ENCODE measurements at regions not wholly inside any gene's neighbourhood (a gene's known extent, or its start where the extent isn't known, plus 50 kb on each side); places are given as distances from the start of the nearest gene placed in this dataset.
"Not testable (repeated sequence)": the region's sequence is repeated elsewhere in the genome, so short reads cannot be mapped to it uniquely, and the experiment has no call there.

DNA sequence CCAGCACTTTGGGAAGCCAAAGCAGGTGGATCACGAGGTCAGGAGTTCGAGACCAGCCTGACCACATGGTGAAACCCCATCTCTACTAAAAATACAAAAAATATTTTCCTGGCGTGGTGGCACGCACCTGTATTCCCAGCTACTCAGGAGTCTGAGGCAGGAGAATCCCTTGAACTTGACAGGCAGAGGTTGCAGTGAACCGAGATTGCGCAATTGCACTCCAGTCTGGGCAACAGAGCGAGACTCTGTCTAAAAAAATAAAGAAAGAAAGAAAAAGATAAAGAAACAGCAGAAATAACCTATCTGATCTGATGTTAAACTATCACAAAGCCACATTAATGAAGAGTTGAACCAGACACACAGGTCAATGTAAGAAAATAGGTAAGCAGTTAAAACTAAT is 696.2 kb upstream of the SALL3 start:
- not testable (repeated sequence) for DNase-seq (ENCODE audit: low spot score)

DNA sequence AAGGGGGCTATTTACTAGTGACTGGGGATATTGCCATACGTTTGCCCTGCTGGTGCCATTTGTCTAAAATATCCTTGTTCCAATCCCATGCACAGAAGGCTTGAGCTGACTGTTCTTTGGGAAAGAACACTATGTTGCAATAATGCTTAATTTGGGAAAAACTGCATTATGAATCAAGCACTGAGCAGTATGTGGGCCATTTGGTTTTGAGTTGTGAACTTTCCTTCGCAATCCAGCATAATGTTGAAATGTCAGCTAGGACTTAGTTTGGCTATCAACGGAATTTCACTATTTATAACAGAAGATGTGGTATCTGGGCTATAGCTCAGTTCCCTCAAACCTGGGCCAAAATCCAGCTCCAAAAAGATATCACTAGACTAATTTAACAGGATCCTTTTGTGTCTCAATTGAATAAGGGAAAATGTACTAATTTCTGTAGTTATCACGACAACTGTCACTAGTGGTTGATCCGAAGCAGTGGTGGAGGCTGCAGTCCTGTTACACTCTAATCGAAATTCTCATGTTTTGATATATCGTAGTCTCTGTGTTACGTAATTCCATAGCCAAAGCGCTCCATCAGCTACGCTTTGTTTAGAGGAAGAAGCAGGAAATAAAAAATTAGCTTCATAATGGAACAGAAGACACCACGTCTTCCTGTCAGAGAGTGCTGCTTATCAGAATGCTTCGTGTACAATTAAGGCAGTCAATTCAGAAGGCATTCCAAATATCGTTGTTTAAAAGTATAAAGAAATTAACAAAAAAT is 686.8 kb upstream of the SALL3 start:
- DNase-seq (ENCODE audit: low spot score): no peak

GRCh38 chr18:78293540-78293939 is 686.1 kb upstream of the SALL3 start:
- no peak for DNase-seq (ENCODE audit: low spot score)

GRCh38 chr18:78293940-78294541 is 685.6 kb upstream of the SALL3 start:
- DNase-seq (ENCODE audit: low spot score): no peak

DNA sequence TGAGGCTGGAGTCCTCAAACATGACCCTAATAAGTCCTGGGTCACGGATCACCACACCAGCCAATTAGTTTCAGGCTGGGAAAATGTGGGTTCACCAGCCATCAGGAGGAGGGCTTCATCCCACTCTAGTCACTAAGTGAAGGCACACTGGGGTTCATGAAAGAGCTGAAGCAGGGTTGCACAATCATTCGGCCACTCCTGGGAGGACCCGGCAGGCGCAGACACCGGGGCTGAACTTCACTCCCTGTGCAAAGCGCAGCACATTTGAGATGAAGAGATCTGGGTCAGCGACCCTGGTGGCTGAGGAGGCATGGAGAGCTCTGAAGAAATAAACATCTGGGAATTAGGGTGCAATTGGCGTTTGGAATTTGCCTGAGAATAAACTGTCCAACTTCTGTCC is 684.4 kb upstream of the SALL3 start:
- no peak for DNase-seq (ENCODE audit: low spot score)

GRCh38 chr18:78296166-78296565 is 683.5 kb upstream of the SALL3 start:
- no peak for DNase-seq (ENCODE audit: low spot score)

DNA sequence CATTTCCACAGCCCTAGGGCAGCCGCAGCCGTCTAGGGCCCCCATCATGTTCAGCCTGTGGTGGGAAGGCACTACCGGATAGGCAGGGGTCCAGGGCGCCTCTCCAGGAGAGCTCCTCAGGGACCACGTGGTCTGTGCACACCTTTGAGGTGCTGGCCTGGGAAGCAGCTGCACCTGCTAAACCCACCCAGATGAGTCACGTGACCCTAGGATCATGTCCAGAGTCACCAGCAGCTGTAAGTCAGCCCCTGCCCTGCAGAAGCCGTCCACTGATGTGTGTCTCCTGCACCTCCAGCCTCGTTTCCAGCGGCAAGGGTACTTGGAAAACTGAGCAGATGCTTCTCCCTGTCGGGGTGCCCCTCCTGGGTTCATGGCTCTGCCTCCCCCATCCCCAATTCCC is 682.6 kb upstream of the SALL3 start:
- no peak for DNase-seq (ENCODE audit: low spot score)

DNA sequence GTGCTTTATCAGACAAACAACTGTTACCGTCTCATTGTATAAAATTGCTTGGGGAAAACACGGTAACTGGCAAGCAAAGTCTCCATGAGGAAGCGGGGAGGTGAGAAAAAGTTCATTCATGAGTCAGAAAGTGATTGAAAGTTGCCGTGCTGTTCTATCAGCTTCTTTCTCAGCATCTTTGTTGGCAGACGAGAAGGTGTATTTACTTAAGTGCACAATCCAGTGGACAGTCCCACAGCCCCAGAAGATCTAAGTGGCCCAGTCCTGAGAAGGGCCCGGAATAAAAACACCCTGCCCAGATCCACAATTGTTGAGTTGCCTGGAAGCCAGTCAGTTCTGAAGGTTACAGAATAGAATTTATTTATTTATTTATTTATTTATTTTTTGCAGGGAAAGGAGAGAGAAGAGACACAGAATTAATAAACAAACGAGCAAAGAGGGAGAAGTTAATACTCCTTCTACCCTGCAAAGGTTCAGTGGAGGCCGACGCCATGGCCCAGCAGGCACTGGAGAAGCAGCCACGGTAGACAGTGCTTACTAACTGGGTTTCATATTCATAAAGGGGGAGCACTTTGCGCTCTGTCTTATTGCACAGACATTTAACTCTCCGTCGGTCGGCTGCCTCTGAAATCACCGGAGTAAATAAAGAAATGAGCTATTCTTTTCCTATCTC is 676.0 kb upstream of the SALL3 start:
- no peak for DNase-seq (ENCODE audit: low spot score)

DNA sequence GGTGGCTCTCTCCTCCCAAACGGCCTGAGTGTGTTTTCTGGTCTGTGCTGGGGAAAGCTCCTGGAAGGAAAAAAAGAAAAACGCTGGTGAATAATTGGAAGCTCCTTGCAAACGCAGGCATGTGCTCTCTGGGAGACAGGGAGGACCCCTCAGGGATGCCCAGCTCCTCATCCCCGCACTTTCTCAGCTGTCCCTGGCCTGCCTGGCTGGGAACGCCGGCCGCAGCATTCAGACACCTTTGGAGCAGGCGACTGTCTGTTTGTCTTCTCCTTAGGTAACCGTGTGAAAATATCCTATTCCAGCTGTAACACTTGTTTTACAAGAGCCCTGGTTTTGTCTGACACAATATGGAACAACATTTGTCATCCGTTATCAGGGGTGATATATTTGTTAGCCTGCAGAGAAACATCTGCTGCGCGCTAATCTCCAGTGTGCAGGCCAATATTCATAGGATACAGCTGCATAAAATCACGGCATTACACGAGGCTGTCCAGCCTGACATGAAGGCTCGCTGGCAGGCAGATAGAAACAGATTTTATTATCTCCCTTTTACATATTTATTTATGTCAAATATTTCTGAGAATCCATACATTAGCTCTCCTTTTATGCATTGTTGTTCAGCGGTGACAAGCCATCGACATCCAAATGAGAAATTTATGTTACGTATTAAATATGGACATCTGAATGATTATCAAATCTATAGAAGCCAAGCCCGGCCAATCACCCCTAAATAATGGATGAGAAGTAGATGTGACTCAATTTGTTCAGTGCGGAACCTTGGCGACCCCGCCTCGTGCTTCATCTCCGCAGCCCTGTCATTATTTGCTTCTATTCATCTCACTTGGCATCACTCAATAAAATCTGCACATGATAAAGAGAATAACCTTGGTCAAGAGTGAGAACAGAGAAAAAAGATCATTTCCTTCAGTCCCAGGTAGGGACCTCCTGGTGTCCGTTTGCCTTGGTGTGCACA is 675.1 kb upstream of the SALL3 start:
- no peak for DNase-seq (ENCODE audit: low spot score)

DNA sequence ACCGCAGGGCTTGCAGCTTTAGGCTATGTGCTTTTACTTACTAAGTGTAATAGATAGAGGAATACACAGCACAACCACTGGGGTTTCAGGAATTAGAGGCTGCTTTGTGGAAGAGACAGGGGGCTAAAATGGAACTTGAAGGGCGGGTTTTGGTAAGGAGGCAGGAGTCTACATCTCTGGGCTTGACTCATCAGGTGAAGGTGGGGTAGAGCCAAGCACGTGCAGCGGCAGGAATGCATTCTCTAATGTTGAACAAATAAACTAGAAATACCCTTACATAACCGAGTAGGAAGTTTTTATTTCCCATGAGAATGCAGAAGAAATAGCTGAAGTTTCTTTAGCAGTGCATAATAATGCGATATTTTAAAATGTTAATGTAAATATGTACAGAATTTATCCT is 673.8 kb upstream of the SALL3 start:
- DNase-seq (ENCODE audit: low spot score): no peak

DNA sequence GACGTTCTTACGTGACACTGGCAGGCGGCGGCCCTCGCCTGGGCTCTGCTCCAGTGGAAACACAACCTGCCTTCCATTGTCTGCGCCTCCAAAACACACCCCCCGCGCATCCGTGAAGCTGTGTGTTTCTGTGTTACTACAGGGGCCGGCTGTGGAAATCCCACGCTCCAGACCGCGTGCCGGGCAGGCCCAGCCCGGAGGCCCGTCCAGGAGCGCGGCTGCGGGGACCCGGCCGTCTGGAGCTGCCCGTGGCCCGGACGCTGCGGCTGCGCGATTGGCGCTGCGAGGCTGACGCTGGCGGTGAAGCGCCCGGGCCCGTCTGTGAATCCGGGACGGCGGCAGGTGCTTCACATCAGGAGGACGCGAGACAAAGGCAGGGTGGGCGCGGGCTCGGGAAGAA is 670.3 kb upstream of the SALL3 start:
- DNase-seq (ENCODE audit: low spot score): no peak

GRCh38 chr18:78309924-78310323 is 669.7 kb upstream of the SALL3 start:
- no peak for DNase-seq (ENCODE audit: low spot score)

- DNase-seq (ENCODE audit: low spot score): no peak
Observed at GRCh38 chr18:78319264-78319663, 660.4 kb upstream of the SALL3 start.

GRCh38 chr18:78319961-78320360 is 659.7 kb upstream of the SALL3 start:
- no peak for DNase-seq (ENCODE audit: low spot score)

GRCh38 chr18:78321402-78321801 is 658.2 kb upstream of the SALL3 start:
- DNase-seq (ENCODE audit: low spot score): no peak

GRCh38 chr18:78323453-78324197 is 656.0 kb upstream of the SALL3 start:
- no peak for DNase-seq (ENCODE audit: low spot score)

GRCh38 chr18:78327643-78328042 is 652.0 kb upstream of the SALL3 start:
- no peak for DNase-seq (ENCODE audit: low spot score)

- no peak for DNase-seq (ENCODE audit: low spot score)
Observed at GRCh38 chr18:78330766-78331165, 648.9 kb upstream of the SALL3 start.

- DNase-seq (ENCODE audit: low spot score): no peak
Observed at GRCh38 chr18:78352910-78353309, 626.7 kb upstream of the SALL3 start.

- no peak for DNase-seq (ENCODE audit: low spot score)
Observed at GRCh38 chr18:78362198-78362597, 617.4 kb upstream of the SALL3 start.

- no peak for DNase-seq (ENCODE audit: low spot score)
Observed at GRCh38 chr18:78363556-78364387, 615.8 kb upstream of the SALL3 start.

All from activated CD4-positive, alpha-beta T cell treated with anti-CD3 and anti-CD28 coated beads, Interleukin-2, Interleukin-4, amounts not matched to agents 100 ng/mL and 50 ng/mL, durations not matched to agents 16 hours and 8 hours (primary cell).